ENCODE measurements at regions not wholly inside any gene's neighbourhood (a gene's known extent, or its start where the extent isn't known, plus 50 kb on each side); places are given as distances from the start of the nearest gene placed in this dataset.

GRCh38 chr20:57897891-57898290 is 188.1 kb upstream of the PMEPA1 start:
- Histone ChIP-seq H3K27me3 (ENCODE audit: control insufficient read depth, insufficient read depth, low read length, poor library complexity, severe bottlenecking) (no peaks in the 10 kb centered on the region), H3K9me3 (ENCODE audit: control insufficient read depth, low read length) (no peaks in the 10 kb centered on the region), H3K9ac (ENCODE audit: extremely low read depth, low read length, poor library complexity, severe bottlenecking) (no peak overlapping the region), H3K27ac (ENCODE audit: low read depth, low read length) (no peak overlapping the region), H3K36me3 (ENCODE audit: control insufficient read depth, insufficient read depth, low read length) (no peaks in the 10 kb centered on the region), H3K4me3 (ENCODE audit: low read length) (no peak overlapping the region), H3K4me1 (ENCODE audit: control insufficient read depth, insufficient read depth, low read length) (no peaks in the 10 kb centered on the region)
- no peak for TF ChIP-seq CTCF (conservative IDR thresholded peaks at IDR 0.05)
- Mint-ChIP-seq H3K27ac (no peak overlapping the region), H3K4me1 (peaks cover 9% of the 10 kb centered on the region), H3K36me3 (ENCODE audit: low read depth) (no peaks in the 10 kb centered on the region), H3K9me3 (no peaks in the 10 kb centered on the region), H3K27me3 (ENCODE audit: insufficient read depth) (peaks cover 8% of the 10 kb centered on the region), H3K4me3 (no peak overlapping the region)
- no peak for DNase-seq
- WGBS, 2 experiments (ENCODE audit: insufficient coverage in 1 of 2, insufficient read length in 1 of 2) = 92% methylated on average over 2 to 4 of the region's 4 CpGs

- Histone ChIP-seq H3K4me3 (ENCODE audit: low read length) (no peak overlapping the region), H3K9me3 (ENCODE audit: control insufficient read depth, low read length) (no peaks in the 10 kb centered on the region), H3K36me3 (ENCODE audit: control insufficient read depth, insufficient read depth, low read length) (no peaks in the 10 kb centered on the region), H3K27ac (ENCODE audit: low read depth, low read length) (no peak overlapping the region), H3K4me1 (ENCODE audit: control insufficient read depth, insufficient read depth, low read length) (no peaks in the 10 kb centered on the region), H3K9ac (ENCODE audit: extremely low read depth, low read length, poor library complexity, severe bottlenecking) (no peak overlapping the region), H3K27me3 (ENCODE audit: control insufficient read depth, insufficient read depth, low read length, poor library complexity, severe bottlenecking) (no peaks in the 10 kb centered on the region)
- Mint-ChIP-seq H3K27me3 (ENCODE audit: insufficient read depth) (peaks cover 8% of the 10 kb centered on the region), H3K4me3 (no peak overlapping the region), H3K4me1 (peaks cover 9% of the 10 kb centered on the region), H3K9me3 (no peaks in the 10 kb centered on the region), H3K36me3 (ENCODE audit: low read depth) (no peaks in the 10 kb centered on the region), H3K27ac (no peak overlapping the region)
- no peak for TF ChIP-seq CTCF (conservative IDR thresholded peaks at IDR 0.05)
- 85 to 93% methylated on average over 8 to 13 of the region's 18 CpGs for whole genome bisulfite sequencing, 2 experiments (ENCODE audit: insufficient coverage in 1 of 2, insufficient read length in 1 of 2)
- no peak for DNase-seq
Measured at GRCh38 chr20:57897156-57897874, 187.5 kb upstream of the PMEPA1 start.

GRCh38 chr20:57896563-57896962 is 186.7 kb upstream of the PMEPA1 start:
- Mint-ChIP-seq H3K27ac (no peak overlapping the region), H3K36me3 (ENCODE audit: low read depth) (no peaks in the 10 kb centered on the region), H3K9me3 (no peaks in the 10 kb centered on the region), H3K4me1 (peaks cover 9% of the 10 kb centered on the region), H3K4me3 (no peak overlapping the region), H3K27me3 (ENCODE audit: insufficient read depth) (peaks cover 8% of the 10 kb centered on the region)
- H3K27me3 ChIP-seq (ENCODE audit: control insufficient read depth, insufficient read depth, low read length, poor library complexity, severe bottlenecking) = no peaks in the 10 kb centered on the region
- H3K4me3 ChIP-seq (ENCODE audit: low read length) = no peak overlapping the region
- no peaks in the 10 kb centered on the region for H3K9me3 ChIP-seq (ENCODE audit: control insufficient read depth, low read length)
- H3K4me1 ChIP-seq (ENCODE audit: control insufficient read depth, insufficient read depth, low read length) = no peaks in the 10 kb centered on the region
- 93 to 100% methylated on average over 1 to 6 of the region's 6 CpGs for WGBS, 2 experiments (ENCODE audit: insufficient coverage in 1 of 2, insufficient read length in 1 of 2)
- DNase-seq = no peak
- TF ChIP-seq CTCF (conservative IDR thresholded peaks at IDR 0.05) = no peak
- no peaks in the 10 kb centered on the region for H3K36me3 ChIP-seq (ENCODE audit: control insufficient read depth, insufficient read depth, low read length)
- H3K27ac ChIP-seq (ENCODE audit: low read depth, low read length) = no peak overlapping the region
- no peak overlapping the region for H3K9ac ChIP-seq (ENCODE audit: extremely low read depth, low read length, poor library complexity, severe bottlenecking)

All from endodermal cell (in vitro differentiated cells).